GM12892 (cell line): ENCODE measurements at regions not wholly inside any gene's neighbourhood (a gene's known extent, or its start where the extent isn't known, plus 50 kb on each side); places are given as distances from the start of the nearest gene placed in this dataset.

Experiments used
- POLR2A ChIP-seq: IDR thresholded peaks from 2 replicates; pipeline ENCODE4 v1.6.1; 2011; ENCODE audit warnings: low read depth, low read length, control low read depth
- POLR2AphosphoS5 ChIP-seq: IDR thresholded peaks from 2 replicates; pipeline ENCODE4 v1.6.1; 2011; ENCODE audit warnings: low read depth, low read length, control low read depth
- TAF1 ChIP-seq: IDR thresholded peaks from 2 replicates; pipeline ENCODE4 v1.6.1; 2011; ENCODE audit warnings: low read depth, mild to moderate bottlenecking, control low read depth, low read length, borderline replicate concordance

DNA sequence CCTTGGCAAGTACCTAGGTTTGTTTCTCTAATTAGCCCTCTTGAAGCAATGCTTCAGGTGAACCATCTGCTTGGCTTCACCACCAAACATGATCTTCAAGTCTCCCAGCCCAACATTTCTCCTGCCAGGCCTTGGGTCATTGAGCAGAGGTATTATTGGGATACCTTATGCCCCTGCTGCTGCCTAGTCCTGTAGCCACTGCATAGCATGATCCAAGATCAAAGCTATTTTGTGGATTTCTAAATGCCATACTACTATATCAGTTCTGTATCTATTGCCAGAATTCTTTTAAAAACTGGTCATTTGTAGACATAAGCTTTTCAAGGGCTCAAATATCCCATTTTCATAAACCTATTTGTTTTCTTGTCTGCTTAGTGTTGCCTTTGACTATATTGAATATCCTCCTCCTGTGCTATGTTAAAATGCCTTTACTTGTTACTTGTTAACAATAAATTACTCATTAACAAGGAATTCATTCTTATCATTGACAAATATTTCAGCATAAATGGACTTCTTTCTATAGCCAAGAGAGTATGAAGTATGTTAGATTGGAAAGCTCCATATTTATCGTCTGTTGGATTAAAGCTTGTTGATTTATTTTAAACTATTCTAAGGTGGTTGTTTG lies 204.5 kb upstream of the RBBP8 start:
- TF ChIP-seq POLR2A (no peak), POLR2AphosphoS5 (no peak), TAF1 (no peak)
